Tibial nerve (tissue), 4 donors: ENCODE measurements at regions not wholly inside any gene's neighbourhood (a gene's known extent, or its start where the extent isn't known, plus 50 kb on each side); places are given as distances from the start of the nearest gene placed in this dataset.

Experiments
- EP300 ChIP-seq, 2 donors: sonication (generic); formaldehyde crosslinking; IDR thresholded peaks; one replicate each; pipeline ENCODE4 v1.6.1; 2017; ENCODE audit warnings: antibody characterized with exemption in 2 of 2, mild to moderate bottlenecking in 1 of 2
- POLR2A ChIP-seq, 2 donors: fragments of 450-650 bp; IDR thresholded peaks; one replicate each; pipeline ENCODE4 v1.6.1; 2017; ENCODE audit warnings: antibody characterized with exemption in 2 of 2, mild to moderate bottlenecking in 2 of 2, moderate library complexity in 2 of 2
- TF ChIP-seq, protein P1 (sequence below), 5 experiments: fragments of 200-600 bp in 3 of 5; fragments of 450-650 bp in 2 of 5; sonication (generic) in 3 of 5; IDR thresholded peaks; one replicate each; pipeline ENCODE4 v1.5.1; 2016 to 2019; ENCODE audit warnings: antibody characterized with exemption in 5 of 5, mild to moderate bottlenecking in 3 of 5, moderate library complexity in 2 of 5

DNA sequence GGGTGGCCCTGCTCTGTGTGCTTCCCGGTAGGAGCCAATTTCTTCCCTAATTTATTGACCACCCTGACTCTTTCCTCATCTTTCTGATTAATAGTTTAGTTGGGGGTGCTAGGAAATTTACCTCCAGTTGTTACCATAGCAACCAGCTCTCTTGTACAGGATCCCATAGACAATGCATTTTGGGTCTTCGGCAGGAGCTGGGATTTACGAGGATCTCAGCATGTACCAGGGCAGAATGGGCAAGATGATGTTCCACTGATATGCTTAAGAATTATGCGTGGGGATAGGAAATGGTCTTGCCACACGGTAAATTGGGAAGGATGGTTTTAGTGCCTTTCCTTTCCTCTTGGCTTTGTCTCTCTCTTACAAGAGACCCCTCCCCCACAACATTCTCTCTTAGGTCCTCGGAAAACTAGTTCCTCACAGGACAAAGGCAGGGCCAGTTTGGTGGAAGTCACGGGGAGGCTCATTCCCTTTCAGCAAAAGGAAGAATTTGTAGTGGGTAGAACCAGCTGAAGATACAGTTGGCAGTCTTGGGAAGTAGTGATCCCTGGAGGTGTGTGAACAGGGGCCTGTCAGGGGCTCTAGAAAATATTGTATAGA lies 133.4 kb upstream of the SHB start:
- TF ChIP-seq, protein P1, sequence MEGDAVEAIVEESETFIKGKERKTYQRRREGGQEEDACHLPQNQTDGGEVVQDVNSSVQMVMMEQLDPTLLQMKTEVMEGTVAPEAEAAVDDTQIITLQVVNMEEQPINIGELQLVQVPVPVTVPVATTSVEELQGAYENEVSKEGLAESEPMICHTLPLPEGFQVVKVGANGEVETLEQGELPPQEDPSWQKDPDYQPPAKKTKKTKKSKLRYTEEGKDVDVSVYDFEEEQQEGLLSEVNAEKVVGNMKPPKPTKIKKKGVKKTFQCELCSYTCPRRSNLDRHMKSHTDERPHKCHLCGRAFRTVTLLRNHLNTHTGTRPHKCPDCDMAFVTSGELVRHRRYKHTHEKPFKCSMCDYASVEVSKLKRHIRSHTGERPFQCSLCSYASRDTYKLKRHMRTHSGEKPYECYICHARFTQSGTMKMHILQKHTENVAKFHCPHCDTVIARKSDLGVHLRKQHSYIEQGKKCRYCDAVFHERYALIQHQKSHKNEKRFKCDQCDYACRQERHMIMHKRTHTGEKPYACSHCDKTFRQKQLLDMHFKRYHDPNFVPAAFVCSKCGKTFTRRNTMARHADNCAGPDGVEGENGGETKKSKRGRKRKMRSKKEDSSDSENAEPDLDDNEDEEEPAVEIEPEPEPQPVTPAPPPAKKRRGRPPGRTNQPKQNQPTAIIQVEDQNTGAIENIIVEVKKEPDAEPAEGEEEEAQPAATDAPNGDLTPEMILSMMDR (IDR thresholded peaks at IDR 0.05) = no peak
- TF ChIP-seq POLR2A (IDR thresholded peaks at IDR 0.05) (no peak), EP300 (IDR thresholded peaks at IDR 0.05) (no peak)
